Heart left ventricle (tissue), 13 donors: ENCODE measurements at regions not wholly inside any gene's neighbourhood (a gene's known extent, or its start where the extent isn't known, plus 50 kb on each side); places are given as distances from the start of the nearest gene placed in this dataset.

ENCODE experiments used
- CTCF ChIP-seq, 12 donors: fragments of 200-600 bp; sonication (generic) in 4 of 12; IDR thresholded peaks; one replicate each; pipeline versions ENCODE4 v1.5.0 to v1.8.0; 2018 to 2022; ENCODE audit warnings: antibody characterized with exemption in 12 of 12, mild to moderate bottlenecking in 5 of 12
- POLR2A ChIP-seq, 2 donors: fragments of 450-650 bp; IDR thresholded peaks; one replicate each; pipeline ENCODE4 v1.6.1; 2017; ENCODE audit warnings: antibody characterized with exemption in 2 of 2, mild to moderate bottlenecking in 2 of 2, moderate library complexity in 2 of 2
- donor health status: ischemic (EF 13 %, LVEDD 7.1; RV severe dilation, severe dysfunction).
- donor health status: DM: no; HTN: yes; CAD: no.
- donor health status: DM: no; HTN: no; CAD: no.
- donor health status: ischemic (EF 25% LVEDD 6.9; RV normal size, moderate dysfunction).
- donor health status: ischemic (EF 25% LVEDD 5.7; RV mildly dilated, moderate dysfunction).
- donor health status: ischemic (EF 35%, LVEDD 5.7; RV mildly dilated, moderate dysfunction).
- donor health status: nonischemic (EF 11% LVEDD 7.7; RV severe dilation, severe dysfunction).
- donor health status: DM: yes; HTN: yes; CAD: no.
- donor health status: PGD.
- donor health status: ischemic (EF 29% LVEDD 5.4; RV normal size, mild dysfunction).
- donor health status: nonischemic (EF 23%, LVEDD 6.1; RV moderate dilation, normal function).

- TF ChIP-seq CTCF (IDR thresholded peaks at IDR 0.05), result no peak
- TF ChIP-seq POLR2A (IDR thresholded peaks at IDR 0.05), result no peak
Observed at GRCh38 chr16:65494080-65494479, 372.2 kb upstream of the CDH11 start.
